ENCODE measurements at regions not wholly inside any gene's neighbourhood (a gene's known extent, or its start where the extent isn't known, plus 50 kb on each side); places are given as distances from the start of the nearest gene placed in this dataset.

DNA sequence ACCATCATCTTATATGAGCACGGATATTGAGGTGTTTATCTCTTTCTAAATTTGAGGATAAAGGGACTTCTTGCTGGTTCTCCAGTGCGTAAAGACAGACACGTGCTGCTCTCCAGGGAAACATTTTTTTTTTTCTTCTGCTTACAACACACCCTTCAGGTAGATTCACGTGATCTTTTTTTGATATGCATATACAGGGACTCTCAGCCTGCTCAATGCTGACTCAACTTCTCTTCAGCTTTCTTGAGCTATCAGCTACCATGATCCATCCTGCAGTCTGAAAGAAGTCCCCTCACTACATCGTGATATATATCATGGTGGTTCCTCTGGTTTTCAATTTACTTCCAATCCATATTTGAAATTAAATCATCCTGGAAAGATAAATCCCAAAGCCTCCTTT is 87.1 kb upstream of the SLITRK3 start:
- no peak for DNase-seq (ENCODE audit: low read depth)

- DNase-seq (ENCODE audit: low read depth) = no peak
These were observed 83.3 kb upstream of the SLITRK3 start for GRCh38 chr3:165279471-165279870.

DNA sequence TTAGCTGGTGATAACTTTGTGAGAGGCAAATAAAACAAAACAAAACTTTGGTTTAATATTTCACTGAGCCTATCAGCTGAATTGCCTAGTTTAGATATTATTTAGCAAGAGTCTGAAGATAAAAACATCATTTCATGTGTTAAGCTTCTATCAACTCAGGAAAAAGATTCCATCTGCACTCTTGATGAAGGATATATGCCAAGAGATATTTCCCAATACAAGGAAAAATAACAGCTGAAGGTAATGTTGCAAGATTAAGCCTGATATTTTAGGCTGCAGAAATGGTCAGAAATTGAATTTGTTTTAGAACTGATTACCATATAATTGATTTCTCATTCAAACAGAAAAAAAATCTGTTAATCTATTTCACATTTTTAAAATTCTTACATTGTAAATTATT is 77.2 kb upstream of the SLITRK3 start:
- DNase-seq (ENCODE audit: low read depth) = no peak

GRCh38 chr3:165259541-165260193 is 63.5 kb upstream of the SLITRK3 start:
- DNase-seq (ENCODE audit: low read depth) = peak; percentile 31

DNA sequence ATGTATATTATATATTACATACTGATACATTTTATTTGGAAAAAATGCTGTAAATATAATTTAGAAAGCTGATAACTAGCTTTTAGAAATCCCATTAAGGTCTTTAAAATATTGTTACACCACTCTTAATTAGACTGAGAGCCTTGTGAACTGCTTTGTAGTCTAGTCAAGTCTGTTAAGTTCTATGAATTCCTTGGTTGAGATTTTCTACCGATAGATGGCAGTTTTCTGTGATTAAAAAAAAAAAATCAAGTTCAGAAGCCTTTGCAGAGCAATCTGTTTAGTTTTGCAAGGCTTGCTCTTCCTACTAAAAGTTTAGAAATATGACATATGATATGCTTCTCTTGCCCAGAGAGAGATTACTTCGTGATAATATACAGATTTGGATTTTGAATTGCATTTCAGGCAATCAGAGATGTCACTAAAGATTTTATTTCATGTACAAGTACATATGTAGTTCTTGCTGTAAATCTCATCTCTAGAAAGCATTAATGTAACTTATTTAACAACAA is 60.4 kb upstream of the SLITRK3 start:
- no peak for DNase-seq (ENCODE audit: low read depth)

GRCh38 chr3:165254812-165255211 is 58.6 kb upstream of the SLITRK3 start:
- DNase-seq (ENCODE audit: low read depth) = peak; percentile 27

Measured in HS-27A (cell line).